ENCODE measurements at regions not wholly inside any gene's neighbourhood (a gene's known extent, or its start where the extent isn't known, plus 50 kb on each side); places are given as distances from the start of the nearest gene placed in this dataset.

GRCh38 chr18:32588191-32588590, 117.5 kb upstream of the GAREM1 start:
- DNase-seq (ENCODE audit: low spot score) (no peak), ATAC-seq (no peak)
- no peaks in the 10 kb centered on the region for H3K9me2 ChIP-seq (ENCODE audit: insufficient read depth)
- no peaks in the 10 kb centered on the region for H3K36me3 ChIP-seq (ENCODE audit: insufficient read depth)
- Mint-ChIP-seq H3K4me1 (peaks cover 13% of the 10 kb centered on the region), H3K27ac (no peak overlapping the region), H3K4me3 (no peak overlapping the region), H3K36me3 (ENCODE audit: low read depth) (peaks cover 3% of the 10 kb centered on the region; the same call in 1 of the 3 replicates), H3K27me3 (ENCODE audit: insufficient read depth, low read depth, poor library complexity) (peaks cover 1% of the 10 kb centered on the region), H3K9me3 (no peaks in the 10 kb centered on the region; the same call in 2 of the 3 replicates)
- no peak for TF ChIP-seq ETS1 (IDR thresholded peaks at IDR 0.05)
- no peak for TF ChIP-seq NANOG (IDR thresholded peaks at IDR 0.05; ENCODE audit: borderline replicate concordance)
- no peak for TF ChIP-seq ZNF114 (CRISPR knock-in tag; IDR thresholded peaks at IDR 0.05)
- no peak for TF ChIP-seq REST (IDR thresholded peaks at IDR 0.05; ENCODE audit: unreplicated experiment)
- TF ChIP-seq EZH2 (IDR thresholded peaks at IDR 0.05; ENCODE audit: low read depth, unreplicated experiment) = no peak
- no peak for TF ChIP-seq ZNF462 (CRISPR knock-in tag; IDR thresholded peaks at IDR 0.05)
- TF ChIP-seq STAT1 (IDR thresholded peaks at IDR 0.05; ENCODE audit: unreplicated experiment) = no peak
- TF ChIP-seq POLR2AphosphoS5 (IDR thresholded peaks at IDR 0.05; ENCODE audit: low read depth) = no peak
- no peak for TF ChIP-seq CREB1 (CRISPR knock-in tag; IDR thresholded peaks at IDR 0.05; ENCODE audit: low read depth)
- TF ChIP-seq ZNF331 (CRISPR knock-in tag; IDR thresholded peaks at IDR 0.05; ENCODE audit: low read depth) = no peak
- TF ChIP-seq EZH2phosphoT487 (IDR thresholded peaks at IDR 0.05; ENCODE audit: unreplicated experiment) = no peak
- no peak for TF ChIP-seq CTCF (conservative IDR thresholded peaks at IDR 0.05; ENCODE audit: low read depth in 2 of 2)
- TF ChIP-seq JUNB (IDR thresholded peaks at IDR 0.05; ENCODE audit: unreplicated experiment) = no peak
- 0 out of 2 replicates have a peak, but pooled peaks cover 10% of the 10 kb centered on the region for H3K4me1 ChIP-seq (ENCODE audit: insufficient read depth)
- H4K20me1 ChIP-seq (replicated peaks; ENCODE audit: insufficient read depth) = no peaks in the 10 kb centered on the region
- H3K4me3 ChIP-seq = no peak overlapping the region
- H2AFZ ChIP-seq = no peak overlapping the region
- no peak overlapping the region for H3K4me2 ChIP-seq
- H3K27me3 ChIP-seq (ENCODE audit: insufficient read depth) = no peaks in the 10 kb centered on the region
- H3K79me2 ChIP-seq (replicated peaks; ENCODE audit: insufficient read depth) = no peaks in the 10 kb centered on the region
- H3F3A ChIP-seq (replicated peaks; ENCODE audit: low read depth) = no peaks in the 10 kb centered on the region
- no peak overlapping the region for H3K27ac ChIP-seq (ENCODE audit: low read depth)

All from GM23338 (cell line).